Activated B cell treated with CpG ODN at 0.5 μM for 24 hours (primary cell): ENCODE measurements at regions not wholly inside any gene's neighbourhood (a gene's known extent, or its start where the extent isn't known, plus 50 kb on each side); places are given as distances from the start of the nearest gene placed in this dataset.

Experiments used
- ATAC-seq: fragments of 200-7000 bp; cut with Tn5 transposase; one replicate; pipeline ENCODE4 v1.10.0; 2021; ENCODE audit warnings: low read depth, mild to moderate bottlenecking, moderate library complexity
- CTCF ChIA-PET: fragments of 350-600 bp; sonication (Branson Sonifier 250); formaldehyde crosslinking; loops from one replicate; lab custom pipeline; 2021; ENCODE audit warnings: antibody characterized with exemption; lab: Charles Lee
- POLR2A ChIA-PET: fragments of 350-600 bp; sonication (Branson Sonifier 250); formaldehyde crosslinking; loops from one replicate; lab custom pipeline; 2021; ENCODE audit warnings: antibody characterized with exemption; lab: Charles Lee
- DNase-seq: peaks from one replicate; pipeline ENCODE4 v3.0.0; 2022
- H3K27ac Mint-ChIP-seq: one replicate; pipeline ENCODE4 v1.8.0; 2020; ENCODE audit warnings: mixed read lengths
- H3K27me3 Mint-ChIP-seq: one replicate; pipeline ENCODE4 v1.8.0; 2021; ENCODE audit warnings: mixed read lengths
- H3K36me3 Mint-ChIP-seq: one replicate; pipeline ENCODE4 v1.8.0; 2021; ENCODE audit warnings: low read depth, mixed read lengths
- H3K4me1 Mint-ChIP-seq: one replicate; pipeline ENCODE4 v1.8.0; 2021; ENCODE audit warnings: mixed read lengths
- H3K4me3 Mint-ChIP-seq: one replicate; pipeline ENCODE4 v1.8.0; 2020; ENCODE audit warnings: mild to moderate bottlenecking, mixed read lengths
- H3K9me3 Mint-ChIP-seq: one replicate; pipeline ENCODE4 v1.8.0; 2020; ENCODE audit warnings: mixed read lengths
- CTCF ChIP-seq: fragments of 200-600 bp; IDR thresholded peaks from one replicate; pipeline ENCODE4 v1.8.0; 2022; ENCODE audit warnings: antibody characterized with exemption, mild to moderate bottlenecking
- intact Hi-C: fragments of 100-400 bp; cut with micrococcal nuclease; formaldehyde crosslinking; loops from one replicate; pipeline ENCODE4 v1.15.1; 2024

- no peak overlapping the region for H3K27ac Mint-ChIP-seq
- ATAC-seq (no peak), DNase-seq (no peak)
- CTCF ChIA-PET = no interaction called here
- H3K4me3 Mint-ChIP-seq = no peak overlapping the region
- POLR2A ChIA-PET = no interaction called here
- H3K9me3 Mint-ChIP-seq = peaks cover 3% of the 10 kb centered on the region
- H3K4me1 Mint-ChIP-seq = no peaks in the 10 kb centered on the region
- TF ChIP-seq CTCF = no peak
- H3K27me3 Mint-ChIP-seq = no peaks in the 10 kb centered on the region
- H3K36me3 Mint-ChIP-seq = no peaks in the 10 kb centered on the region
- intact Hi-C loops = no loop called here
Observed at GRCh38 chr4:108301545-108302251, 133.0 kb upstream of the LEF1 start.

- intact Hi-C loops = no loop called here
- CTCF ChIA-PET = no interaction called here
- POLR2A ChIA-PET = no interaction called here
- no peak for TF ChIP-seq CTCF
- Mint-ChIP-seq H3K4me1 (no peaks in the 10 kb centered on the region), H3K27ac (no peak overlapping the region), H3K36me3 (no peaks in the 10 kb centered on the region), H3K9me3 (peaks cover 3% of the 10 kb centered on the region), H3K27me3 (no peaks in the 10 kb centered on the region), H3K4me3 (no peak overlapping the region)
- no peak for DNase-seq
- ATAC-seq = no peak
Observed at GRCh38 chr4:108297605-108298004, 128.9 kb upstream of the LEF1 start.

GRCh38 chr4:108292229-108292628, 123.5 kb upstream of the LEF1 start:
- Mint-ChIP-seq H3K27me3 (no peaks in the 10 kb centered on the region), H3K27ac (no peak overlapping the region), H3K9me3 (no peaks in the 10 kb centered on the region), H3K4me3 (no peak overlapping the region), H3K36me3 (no peaks in the 10 kb centered on the region), H3K4me1 (no peaks in the 10 kb centered on the region)
- intact Hi-C loops = no loop called here
- ATAC-seq = no peak
- DNase-seq = no peak
- ChIA-PET POLR2A (no interaction called here), CTCF (no interaction called here)
- TF ChIP-seq CTCF = no peak

- no peak overlapping the region for H3K27ac Mint-ChIP-seq
- intact Hi-C loops = no loop called here
- H3K4me1 Mint-ChIP-seq = no peaks in the 10 kb centered on the region
- DNase-seq (no peak), ATAC-seq (no peak)
- H3K9me3 Mint-ChIP-seq = no peaks in the 10 kb centered on the region
- no peaks in the 10 kb centered on the region for H3K27me3 Mint-ChIP-seq
- no peak overlapping the region for H3K4me3 Mint-ChIP-seq
- ChIA-PET POLR2A (no interaction called here), CTCF (no interaction called here)
- no peak for TF ChIP-seq CTCF
- no peaks in the 10 kb centered on the region for H3K36me3 Mint-ChIP-seq
Observed at GRCh38 chr4:108291137-108291536, 122.4 kb upstream of the LEF1 start.

- TF ChIP-seq CTCF = no peak
- no peaks in the 10 kb centered on the region for H3K9me3 Mint-ChIP-seq
- DNase-seq (no peak), ATAC-seq (no peak)
- CTCF ChIA-PET = no interaction called here
- H3K27ac Mint-ChIP-seq = no peak overlapping the region
- intact Hi-C loops = no loop called here
- H3K4me3 Mint-ChIP-seq = no peak overlapping the region
- POLR2A ChIA-PET = no interaction called here
- H3K36me3 Mint-ChIP-seq = no peaks in the 10 kb centered on the region
- H3K4me1 Mint-ChIP-seq = no peaks in the 10 kb centered on the region
- no peaks in the 10 kb centered on the region for H3K27me3 Mint-ChIP-seq
Observed at GRCh38 chr4:108287834-108288413, 119.2 kb upstream of the LEF1 start.
